H1 (cell line): ENCODE measurements at regions not wholly inside any gene's neighbourhood (a gene's known extent, or its start where the extent isn't known, plus 50 kb on each side); places are given as distances from the start of the nearest gene placed in this dataset.

Experiments used
- CTCF ChIA-PET: fragments of 300-600 bp; sonication (Branson Sonifier 250); formaldehyde crosslinking; loops from one replicate; lab custom pipeline; 2021; ENCODE audit not compliant: partially characterized antibody; lab: Charles Lee
- POLR2A ChIA-PET: fragments of 300-600 bp; sonication (Branson Sonifier 250); formaldehyde crosslinking; loops from one replicate; lab custom pipeline; 2021; ENCODE audit warnings: inconsistent platforms; ENCODE audit not compliant: partially characterized antibody; lab: Charles Lee
- DNase-seq, 2 experiments: peaks; one replicate each; pipeline versions ENCODE4 v3.0.0 to v3.0.0-alpha.2; 2010 to 2022; ENCODE audit warnings: low spot score in 2 of 2, low read depth in 1 of 2, mixed read lengths in 1 of 2
- FAIRE-seq: peaks from 2 replicates; lab custom pipeline; 2011; peaks lifted over from hg19 to GRCh38; lab: Jason Lieb, UNC
- H2AFZ ChIP-seq: 2 replicates; pipeline ENCODE4 v1.8.1; 2012; ENCODE audit warnings: low read length, inconsistent platforms
- H2AK5ac ChIP-seq: 2 replicates; pipeline ENCODE4 v1.6.1; 2013; ENCODE audit warnings: low read depth, low read length
- H2BK120ac ChIP-seq: replicated peaks from 2 replicates; pipeline ENCODE3; 2013; ENCODE audit warnings: low read depth, low read length, inconsistent platforms
- H2BK12ac ChIP-seq: 2 replicates; pipeline ENCODE4 v1.6.1; 2013; ENCODE audit warnings: low read depth, low read length
- H2BK15ac ChIP-seq: 2 replicates; pipeline ENCODE4 v1.6.1; 2013; ENCODE audit warnings: low read length
- H2BK20ac ChIP-seq: 2 replicates; pipeline ENCODE4 v1.6.1; 2013; ENCODE audit warnings: low read length
- H2BK5ac ChIP-seq: 2 replicates; pipeline ENCODE4 v1.6.1; 2013; ENCODE audit warnings: low read depth, low read length
- H3K14ac ChIP-seq: 2 replicates; pipeline ENCODE4 v1.6.1; 2013; ENCODE audit warnings: inconsistent platforms; ENCODE audit not compliant: insufficient read length
- H3K18ac ChIP-seq: 2 replicates; pipeline ENCODE4 v1.6.1; 2013; ENCODE audit warnings: low read length; ENCODE audit errors: extremely low read depth
- H3K23ac ChIP-seq: 2 replicates; pipeline ENCODE4 v1.6.1; 2013; ENCODE audit warnings: inconsistent platforms; ENCODE audit not compliant: insufficient read length
- H3K23me2 ChIP-seq: 2 replicates; pipeline ENCODE4 v1.6.1; 2013; ENCODE audit warnings: low read depth, low read length
- H3K27ac ChIP-seq: 2 replicates; pipeline ENCODE4 v1.6.1; 2011; ENCODE audit warnings: low read depth, low read length, inconsistent platforms
- H3K27me3 ChIP-seq, 4 experiments: replicated peaks in 1 of 4; 1 replicate in 1 of 4; 2 replicates in 3 of 4; pipeline versions ENCODE4 v1.6.1 to v1.8.1; 2011 to 2013; ENCODE audit warnings: low read length in 3 of 4, mild to moderate bottlenecking in 3 of 4, inconsistent platforms in 2 of 4, mixed read lengths in 2 of 4, moderate library complexity in 1 of 4; ENCODE audit not compliant: control insufficient read depth in 3 of 4, insufficient read depth in 3 of 4; ENCODE audit errors: extremely low read depth in 1 of 4
- H3K36me3 ChIP-seq, 4 experiments: 2 replicates each; pipeline versions ENCODE4 v1.6.1 to v1.8.1; 2011 to 2013; ENCODE audit warnings: mild to moderate bottlenecking in 4 of 4, low read length in 3 of 4, moderate library complexity in 2 of 4, control low read depth in 1 of 4, inconsistent platforms in 1 of 4; ENCODE audit not compliant: insufficient read depth in 4 of 4, control insufficient read depth in 2 of 4
- H3K4ac ChIP-seq: replicated peaks from 2 replicates; pipeline ENCODE3; 2013; ENCODE audit warnings: low read length, low read depth, mixed read lengths, inconsistent platforms; ENCODE audit not compliant: insufficient read length
- H3K4me1 ChIP-seq, 4 experiments: replicated peaks in 1 of 4; 1 replicate in 1 of 4; 2 replicates in 3 of 4; pipeline versions ENCODE4 v1.6.1 to v1.8.1; 2011 to 2013; ENCODE audit warnings: low read length in 3 of 4, inconsistent platforms in 2 of 4, mixed read lengths in 1 of 4; ENCODE audit not compliant: insufficient read depth in 4 of 4, control insufficient read depth in 3 of 4
- H3K4me2 ChIP-seq, 2 experiments: 2 replicates each; pipeline versions ENCODE4 v1.6.1 to v1.8.1; 2011 to 2013; ENCODE audit warnings: low read depth in 2 of 2, low read length in 2 of 2, control low read depth in 1 of 2, inconsistent platforms in 1 of 2, mild to moderate bottlenecking in 1 of 2; ENCODE audit not compliant: insufficient read depth in 1 of 2
- H3K4me3 ChIP-seq, 4 experiments: fragments of 200-600, 300-600 bp in 1 of 4; sonication (generic), shearing (Covaris generic), sonication (Bioruptor Twin) in 1 of 4; 2 replicates each; pipeline versions ENCODE4 v1.5.1 to v1.8.1; 2011 to 2016; ENCODE audit warnings: low read length in 4 of 4, low read depth in 3 of 4, control low read depth in 2 of 4, inconsistent platforms in 2 of 4, mild to moderate bottlenecking in 2 of 4, mixed read lengths in 1 of 4, moderate library complexity in 1 of 4; ENCODE audit not compliant: insufficient read depth in 2 of 4; ENCODE audit errors: extremely low read depth in 1 of 4
- H3K56ac ChIP-seq: replicated peaks from 2 replicates; pipeline ENCODE3; 2013; ENCODE audit warnings: low read depth, mild to moderate bottlenecking, mixed read lengths, low read length, inconsistent platforms; ENCODE audit not compliant: insufficient read length
- H3K79me1 ChIP-seq: 2 replicates; pipeline ENCODE4 v1.6.1; 2013; ENCODE audit warnings: low read depth, low read length, control low read depth
- H3K79me2 ChIP-seq, 2 experiments: 2 replicates each; pipeline versions ENCODE4 v1.6.1 to v1.8.1; 2012 to 2013; ENCODE audit warnings: low read length in 2 of 2, mild to moderate bottlenecking in 2 of 2, inconsistent platforms in 1 of 2; ENCODE audit not compliant: insufficient read depth in 2 of 2, control insufficient read depth in 1 of 2
- H3K9ac ChIP-seq, 4 experiments: replicated peaks in 1 of 4; 1 replicate in 1 of 4; 2 replicates in 3 of 4; pipeline versions ENCODE4 v1.6.1 to v1.8.1; 2011 to 2013; ENCODE audit warnings: low read depth in 3 of 4, low read length in 3 of 4, control low read depth in 2 of 4, mild to moderate bottlenecking in 2 of 4, moderate library complexity in 2 of 4, inconsistent platforms in 1 of 4; ENCODE audit errors: extremely low read depth in 1 of 4
- H3K9me3 ChIP-seq, 2 experiments: 2 replicates each; pipeline versions ENCODE4 v1.6.1 to v1.8.1; 2012 to 2013; ENCODE audit warnings: mild to moderate bottlenecking in 2 of 2, moderate library complexity in 2 of 2, control low read depth in 1 of 2, inconsistent platforms in 1 of 2, low read depth in 1 of 2, low read length in 1 of 2, mixed read lengths in 1 of 2; ENCODE audit not compliant: insufficient read depth in 2 of 2
- H4K20me1 ChIP-seq, 2 experiments: replicated peaks in 1 of 2; 2 replicates each; pipeline versions ENCODE3 to v1.8.1; 2011 to 2013; ENCODE audit warnings: inconsistent platforms in 2 of 2, low read length in 2 of 2, mild to moderate bottlenecking in 1 of 2; ENCODE audit not compliant: insufficient read depth in 2 of 2, control insufficient read depth in 1 of 2
- H4K5ac ChIP-seq: 2 replicates; pipeline ENCODE4 v1.6.1; 2013; ENCODE audit warnings: low read length, low read depth, mixed read lengths, inconsistent platforms; ENCODE audit not compliant: insufficient read length
- H4K8ac ChIP-seq: 2 replicates; pipeline ENCODE4 v1.8.0; 2013; ENCODE audit warnings: mild to moderate bottlenecking, moderate library complexity, low read length, inconsistent platforms; ENCODE audit not compliant: insufficient read depth; ENCODE audit errors: extremely low read depth
- H4K91ac ChIP-seq: replicated peaks from 2 replicates; pipeline ENCODE3; 2013; ENCODE audit warnings: low read length, mixed read lengths, inconsistent platforms; ENCODE audit not compliant: insufficient read length
- ATF3 ChIP-seq: IDR thresholded peaks from 2 replicates; pipeline ENCODE4 v1.6.1; 2011; ENCODE audit warnings: low read depth, mild to moderate bottlenecking, low read length; ENCODE audit not compliant: insufficient read depth
- EP300 ChIP-seq, 2 experiments: IDR thresholded peaks; 1 replicate in 1 of 2; 2 replicates in 1 of 2; pipeline ENCODE4 v1.6.1; 2011 to 2012; ENCODE audit warnings: low read depth in 2 of 2, low read length in 2 of 2, mild to moderate bottlenecking in 2 of 2, borderline replicate concordance in 1 of 2, inconsistent platforms in 1 of 2, moderate library complexity in 1 of 2
- HDAC2 ChIP-seq, 2 experiments: fragments of 300-600 bp in 1 of 2; sonication (generic) in 1 of 2; IDR thresholded peaks; 2 replicates each; pipeline ENCODE4 v1.6.1; 2011 to 2012; ENCODE audit warnings: low read depth in 2 of 2, low read length in 2 of 2, mild to moderate bottlenecking in 2 of 2, moderate library complexity in 2 of 2, borderline replicate concordance in 1 of 2, inconsistent platforms in 1 of 2
- JUN ChIP-seq: IDR thresholded peaks from 2 replicates; pipeline ENCODE4 v1.6.1; 2011; ENCODE audit warnings: low read depth, mild to moderate bottlenecking, improper control_type of control experiment, low read length
- KDM5A ChIP-seq: fragments of 200-600 bp; IDR thresholded peaks from 2 replicates; pipeline ENCODE4 v1.7.1; 2012; ENCODE audit warnings: mild to moderate bottlenecking, low read length, inconsistent platforms, mixed read lengths
- PHF8 ChIP-seq: fragments of 200-600 bp; sonication (generic); conservative IDR thresholded peaks from 2 replicates; pipeline ENCODE4 v1.7.1; 2012; ENCODE audit warnings: low read depth, mild to moderate bottlenecking, inconsistent platforms, low read length, moderate library complexity
- RAD21 ChIP-seq, 2 experiments: IDR thresholded peaks in 1 of 2; conservative IDR thresholded peaks in 1 of 2; 2 replicates each; pipeline ENCODE4 v1.6.1; 2011; ENCODE audit warnings: low read depth in 2 of 2, low read length in 2 of 2, improper control_type of control experiment in 1 of 2, inconsistent platforms in 1 of 2, mild to moderate bottlenecking in 1 of 2, moderate library complexity in 1 of 2
- SIN3A ChIP-seq, 2 experiments: IDR thresholded peaks in 1 of 2; conservative IDR thresholded peaks in 1 of 2; 2 replicates each; pipeline ENCODE4 v1.6.1; 2011 to 2012; ENCODE audit warnings: low read length in 2 of 2, improper control_type of control experiment in 1 of 2, low read depth in 1 of 2, mild to moderate bottlenecking in 1 of 2
- SIRT6 ChIP-seq: IDR thresholded peaks from one replicate; pipeline ENCODE4 v1.7.1; 2012; ENCODE audit warnings: low read length, inconsistent platforms
- SP2 ChIP-seq: IDR thresholded peaks from 2 replicates; pipeline ENCODE4 v1.6.1; 2012; ENCODE audit warnings: mild to moderate bottlenecking, low read length, inconsistent platforms
- SRF ChIP-seq: IDR thresholded peaks from 2 replicates; pipeline ENCODE4 v1.6.1; 2011; ENCODE audit warnings: mild to moderate bottlenecking, low read depth, low read length, moderate library complexity
- SUZ12 ChIP-seq: fragments of 200-600 bp; sonication (generic); IDR thresholded peaks from 2 replicates; pipeline ENCODE4 v1.6.1; 2012; ENCODE audit warnings: mild to moderate bottlenecking, inconsistent platforms, low read length, moderate library complexity, mixed read lengths
- TAF7 ChIP-seq: optimal IDR thresholded peaks from 2 replicates; pipeline ENCODE3; 2011; ENCODE audit warnings: low read depth, mild to moderate bottlenecking, inconsistent platforms, low read length, moderate library complexity, borderline replicate concordance
- WGBS, 2 experiments: shearing (Covaris generic) in 1 of 2; methylation state at CpG; one replicate each; pipeline versions ENCODE4 v1.1.6 to v1.1.7; 2013 to 2015; ENCODE audit warnings: low lambda C conversion rate in 2 of 2, mixed read lengths in 2 of 2, inconsistent platforms in 1 of 2, low coverage in 1 of 2, missing lambda C conversion rate in 1 of 2; ENCODE audit not compliant: insufficient replicate concordance in 2 of 2, insufficient coverage in 1 of 2, insufficient read length in 1 of 2; ENCODE audit errors: extremely low coverage in 1 of 2, missing lambda C conversion rate in 1 of 2; 5-methylcytosine and 5-hydroxymethylcytosine counted together

DNA sequence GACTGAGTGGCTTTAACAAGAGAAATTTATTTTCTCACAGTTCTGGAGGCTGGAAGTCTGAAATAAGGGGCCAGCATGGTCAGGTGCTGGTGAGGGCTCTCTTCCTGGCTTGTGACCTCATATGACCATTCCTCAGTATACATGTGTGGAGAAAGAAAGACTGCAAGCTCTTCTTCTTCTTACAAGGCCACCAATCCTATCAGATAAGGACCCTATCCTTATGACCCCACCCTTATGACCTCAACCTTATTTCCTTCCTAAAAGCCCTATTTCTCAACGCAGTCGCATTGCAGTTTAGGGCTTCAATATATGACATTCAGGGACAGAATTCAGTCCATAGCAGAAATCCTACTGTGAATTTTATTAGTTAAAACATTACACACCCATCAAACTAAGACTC lies 124.4 kb upstream of the RAG2 start:
- no peak overlapping the region for H3K4me3 ChIP-seq
- no peaks in the 10 kb centered on the region for H3K79me2 ChIP-seq
- no peaks in the 10 kb centered on the region for H3K23me2 ChIP-seq
- H3K9ac ChIP-seq = no peak overlapping the region
- H4K91ac ChIP-seq = no peak overlapping the region
- H3K56ac ChIP-seq = no peak overlapping the region
- no peak overlapping the region for H3K18ac ChIP-seq
- CTCF ChIA-PET = interaction anchor here (0.5 to 9.8 kb wide), 4 partner anchors 20 to 158 kb away, joined by 3 to 80 read pairs (median 5); no protein-coding TSS in a partner anchor
- H2BK20ac ChIP-seq = no peak overlapping the region
- H4K5ac ChIP-seq = no peak overlapping the region
- no peak overlapping the region for H3K4ac ChIP-seq
- H4K8ac ChIP-seq = no peak overlapping the region
- H3K14ac ChIP-seq = no peak overlapping the region
- no peaks in the 10 kb centered on the region for H3K9me3 ChIP-seq
- H3K23ac ChIP-seq = no peak overlapping the region
- H2BK12ac ChIP-seq = no peak overlapping the region; the same call in 1 of the 2 replicates
- H3K4me2 ChIP-seq = no peak overlapping the region
- POLR2A ChIA-PET = no interaction called here
- no peak overlapping the region for H2AK5ac ChIP-seq
- H3K27me3 ChIP-seq = peaks cover 6 to 26% (median 22%) of the 10 kb centered on the region in 4 experiments; a peak in 6 of 7 replicates
- H2BK15ac ChIP-seq = no peak overlapping the region
- DNase-seq = no peak
- no peak for FAIRE-seq
- no peak overlapping the region for H2AFZ ChIP-seq
- no peaks in the 10 kb centered on the region for H3K36me3 ChIP-seq
- H3K27ac ChIP-seq = no peak overlapping the region
- H4K20me1 ChIP-seq = no peaks in the 10 kb centered on the region
- H3K79me1 ChIP-seq = no peaks in the 10 kb centered on the region
- no peak overlapping the region for H2BK120ac ChIP-seq
- H2BK5ac ChIP-seq = no peak overlapping the region
- H3K4me1 ChIP-seq = peaks cover 0 to 7% (median 3%) of the 10 kb centered on the region in 4 experiments; a peak in 4 of 7 replicates
- WGBS, 2 experiments = 92% methylated on average over 2 of the region's 2 CpGs; no CpG with 5 or more reads in 1 of the 2 experiments
- no peak for TF ChIP-seq SRF
- no peak for TF ChIP-seq HDAC2 (IDR thresholded peaks at IDR 0.05; ENCODE audit: borderline replicate concordance in 1 of 2, low read depth in 2 of 2, low read length in 2 of 2)
- no peak for TF ChIP-seq RAD21 (IDR thresholded peaks at IDR 0.05 in 1 of 2, conservative IDR thresholded peaks at IDR 0.05 in 1 of 2; ENCODE audit: low read depth in 2 of 2, low read length in 2 of 2)
- no peak for TF ChIP-seq SIN3A (conservative IDR thresholded peaks at IDR 0.05 in 1 of 2, IDR thresholded peaks at IDR 0.05 in 1 of 2; ENCODE audit: low read depth in 1 of 2, low read length in 2 of 2)
- no peak for TF ChIP-seq SIRT6
- no peak for TF ChIP-seq PHF8
- no peak for TF ChIP-seq ATF3
- TF ChIP-seq SP2 = no peak
- no peak for TF ChIP-seq TAF7
- TF ChIP-seq EP300 (IDR thresholded peaks at IDR 0.05; ENCODE audit: borderline replicate concordance in 1 of 2, low read depth in 2 of 2, low read length in 2 of 2) = no peak
- no peak for TF ChIP-seq JUN
- TF ChIP-seq KDM5A = no peak
- TF ChIP-seq SUZ12 = no peak
